ENCODE measurements at regions not wholly inside any gene's neighbourhood (a gene's known extent, or its start where the extent isn't known, plus 50 kb on each side); places are given as distances from the start of the nearest gene placed in this dataset.

- H3K9me3 Mint-ChIP-seq: no peaks in the 10 kb centered on the region
- H3K4me3 Mint-ChIP-seq: no peak overlapping the region
- ChIA-PET CTCF (ENCODE audit: partially characterized antibody) (no interaction called here), POLR2A (ENCODE audit: partially characterized antibody) (no interaction called here)
- peaks cover 0 to 6% of the 10 kb centered on the region in 2 donors for H3K27me3 Mint-ChIP-seq
- no peak overlapping the region for H3K4me3 ChIP-seq (ENCODE audit: low read length in 2 of 2)
- no peaks in the 10 kb centered on the region for H3K9me3 ChIP-seq (ENCODE audit: control insufficient read depth in 1 of 2, low read length in 2 of 2)
- H3K27ac Mint-ChIP-seq: no peak overlapping the region
- H3K36me3 Mint-ChIP-seq: no peaks in the 10 kb centered on the region
- H3K27ac ChIP-seq (ENCODE audit: low read depth, low read length): no peak overlapping the region
- H3K4me1 ChIP-seq (ENCODE audit: insufficient read depth, low read length): no peaks in the 10 kb centered on the region
- intact Hi-C loops (cut with micrococcal nuclease): no loop called here
- H3K36me3 ChIP-seq (ENCODE audit: insufficient read depth, low read length): no peaks in the 10 kb centered on the region
- DNase-seq: no peak
- no peaks in the 10 kb centered on the region for H3K27me3 ChIP-seq (ENCODE audit: insufficient read depth, low read length)
- H3K4me1 Mint-ChIP-seq: no peaks in the 10 kb centered on the region
Observed at GRCh38 chr20:17808782-17809181, 109.0 kb downstream of the BANF2 start.

- ChIA-PET CTCF (ENCODE audit: partially characterized antibody) (no interaction called here), POLR2A (ENCODE audit: partially characterized antibody) (no interaction called here)
- H3K27me3 Mint-ChIP-seq: peaks cover 0 to 6% of the 10 kb centered on the region in 2 donors
Observed at GRCh38 chr20:17808357-17808756, 108.6 kb downstream of the BANF2 start.

GRCh38 chr20:17807651-17808050, 107.9 kb downstream of the BANF2 start:
- no peaks in the 10 kb centered on the region for H3K9me3 Mint-ChIP-seq
- POLR2A ChIA-PET (ENCODE audit: partially characterized antibody): no interaction called here
- no peak overlapping the region for H3K27ac Mint-ChIP-seq
- intact Hi-C loops (cut with micrococcal nuclease): no loop called here
- no peak overlapping the region for H3K4me3 Mint-ChIP-seq
- Histone ChIP-seq H3K27ac (ENCODE audit: low read depth, low read length) (no peak overlapping the region), H3K4me1 (ENCODE audit: insufficient read depth, low read length) (no peaks in the 10 kb centered on the region), H3K9me3 (ENCODE audit: control insufficient read depth in 1 of 2, low read length in 2 of 2) (no peaks in the 10 kb centered on the region), H3K27me3 (ENCODE audit: insufficient read depth, low read length) (no peaks in the 10 kb centered on the region), H3K36me3 (ENCODE audit: insufficient read depth, low read length) (no peaks in the 10 kb centered on the region), H3K4me3 (ENCODE audit: low read length in 2 of 2) (no peak overlapping the region)
- H3K27me3 Mint-ChIP-seq: peaks cover 0 to 6% of the 10 kb centered on the region in 2 donors
- H3K4me1 Mint-ChIP-seq: no peaks in the 10 kb centered on the region
- CTCF ChIA-PET (ENCODE audit: partially characterized antibody): no interaction called here
- H3K36me3 Mint-ChIP-seq: no peaks in the 10 kb centered on the region
- no peak for DNase-seq

More at GRCh38 chr20:17808357-17808756, 108.6 kb downstream of the BANF2 start:
- no peak overlapping the region for H3K4me3 Mint-ChIP-seq
- no peaks in the 10 kb centered on the region for H3K4me1 Mint-ChIP-seq
- H3K36me3 ChIP-seq (ENCODE audit: insufficient read depth, low read length): no peaks in the 10 kb centered on the region
- H3K9me3 ChIP-seq (ENCODE audit: control insufficient read depth in 1 of 2, low read length in 2 of 2): no peaks in the 10 kb centered on the region
- H3K4me3 ChIP-seq (ENCODE audit: low read length in 2 of 2): no peak overlapping the region
- H3K27ac Mint-ChIP-seq: no peak overlapping the region
- no peaks in the 10 kb centered on the region for H3K9me3 Mint-ChIP-seq
- H3K36me3 Mint-ChIP-seq: no peaks in the 10 kb centered on the region
- intact Hi-C loops (cut with micrococcal nuclease): no loop called here
- H3K4me1 ChIP-seq (ENCODE audit: insufficient read depth, low read length): no peaks in the 10 kb centered on the region
- no peaks in the 10 kb centered on the region for H3K27me3 ChIP-seq (ENCODE audit: insufficient read depth, low read length)
- DNase-seq: no peak
- H3K27ac ChIP-seq (ENCODE audit: low read depth, low read length): no peak overlapping the region

GRCh38 chr20:17806739-17807441, 107.1 kb downstream of the BANF2 start:
- no peak for DNase-seq
- H3K4me3 Mint-ChIP-seq: no peak overlapping the region
- H3K4me1 Mint-ChIP-seq: no peaks in the 10 kb centered on the region
- no peaks in the 10 kb centered on the region for H3K36me3 Mint-ChIP-seq
- no peak overlapping the region for H3K4me3 ChIP-seq (ENCODE audit: low read length in 2 of 2)
- intact Hi-C loops (cut with micrococcal nuclease): no loop called here
- H3K27me3 Mint-ChIP-seq: peaks cover 0 to 6% of the 10 kb centered on the region in 2 donors
- no peak overlapping the region for H3K27ac ChIP-seq (ENCODE audit: low read depth, low read length)
- no peaks in the 10 kb centered on the region for H3K36me3 ChIP-seq (ENCODE audit: insufficient read depth, low read length)
- H3K9me3 ChIP-seq (ENCODE audit: control insufficient read depth in 1 of 2, low read length in 2 of 2): no peaks in the 10 kb centered on the region
- H3K4me1 ChIP-seq (ENCODE audit: insufficient read depth, low read length): no peaks in the 10 kb centered on the region
- CTCF ChIA-PET (ENCODE audit: partially characterized antibody): no interaction called here
- no peak overlapping the region for H3K27ac Mint-ChIP-seq
- POLR2A ChIA-PET (ENCODE audit: partially characterized antibody): no interaction called here
- no peaks in the 10 kb centered on the region for H3K27me3 ChIP-seq (ENCODE audit: insufficient read depth, low read length)
- no peaks in the 10 kb centered on the region for H3K9me3 Mint-ChIP-seq

- CTCF ChIA-PET (ENCODE audit: partially characterized antibody): no interaction called here
Observed at GRCh38 chr20:17806107-17806506, 106.3 kb downstream of the BANF2 start.

GRCh38 chr20:17803765-17804164, 104.0 kb downstream of the BANF2 start:
- Histone ChIP-seq H3K27me3 (ENCODE audit: insufficient read depth, low read length) (no peaks in the 10 kb centered on the region), H3K4me1 (ENCODE audit: insufficient read depth, low read length) (no peaks in the 10 kb centered on the region), H3K27ac (ENCODE audit: low read depth, low read length) (no peak overlapping the region), H3K36me3 (ENCODE audit: insufficient read depth, low read length) (no peaks in the 10 kb centered on the region), H3K4me3 (ENCODE audit: low read length in 2 of 2) (no peak overlapping the region), H3K9me3 (ENCODE audit: control insufficient read depth in 1 of 2, low read length in 2 of 2) (no peaks in the 10 kb centered on the region)
- Mint-ChIP-seq H3K9me3 (peaks cover 0 to 11% (median 8%) of the 10 kb centered on the region in 8 donors), H3K27ac (peak overlapping the region in 1 of 7 donors; percentile 80), H3K4me1 (no peaks in the 10 kb centered on the region), H3K27me3 (peaks cover 4 to 10% of the 10 kb centered on the region in 2 donors), H3K4me3 (no peak overlapping the region), H3K36me3 (no peaks in the 10 kb centered on the region)
- intact Hi-C loops (cut with micrococcal nuclease): no loop called here
- DNase-seq: no peak
- POLR2A ChIA-PET (ENCODE audit: partially characterized antibody): no interaction called here
- CTCF ChIA-PET (ENCODE audit: partially characterized antibody): no interaction called here

More at GRCh38 chr20:17806107-17806506, 106.3 kb downstream of the BANF2 start:
- H3K9me3 Mint-ChIP-seq: no peaks in the 10 kb centered on the region
- intact Hi-C loops (cut with micrococcal nuclease): no loop called here
- H3K36me3 ChIP-seq (ENCODE audit: insufficient read depth, low read length): no peaks in the 10 kb centered on the region
- no peak overlapping the region for H3K4me3 Mint-ChIP-seq
- no peaks in the 10 kb centered on the region for H3K4me1 Mint-ChIP-seq
- H3K4me1 ChIP-seq (ENCODE audit: insufficient read depth, low read length): no peaks in the 10 kb centered on the region
- DNase-seq: no peak
- H3K27ac Mint-ChIP-seq: no peak overlapping the region
- no peaks in the 10 kb centered on the region for H3K36me3 Mint-ChIP-seq
- H3K27me3 ChIP-seq (ENCODE audit: insufficient read depth, low read length): no peaks in the 10 kb centered on the region
- H3K27ac ChIP-seq (ENCODE audit: low read depth, low read length): no peak overlapping the region
- no peak overlapping the region for H3K4me3 ChIP-seq (ENCODE audit: low read length in 2 of 2)
- POLR2A ChIA-PET (ENCODE audit: partially characterized antibody): no interaction called here
- peaks cover 2 to 6% of the 10 kb centered on the region in 2 donors for H3K27me3 Mint-ChIP-seq
- no peaks in the 10 kb centered on the region for H3K9me3 ChIP-seq (ENCODE audit: control insufficient read depth in 1 of 2, low read length in 2 of 2)

- Histone ChIP-seq H3K27me3 (ENCODE audit: insufficient read depth, low read length) (no peaks in the 10 kb centered on the region), H3K27ac (ENCODE audit: low read depth, low read length) (no peak overlapping the region), H3K9me3 (ENCODE audit: control insufficient read depth in 1 of 2, low read length in 2 of 2) (no peaks in the 10 kb centered on the region), H3K4me1 (ENCODE audit: insufficient read depth, low read length) (no peaks in the 10 kb centered on the region), H3K36me3 (ENCODE audit: insufficient read depth, low read length) (no peaks in the 10 kb centered on the region), H3K4me3 (ENCODE audit: low read length in 2 of 2) (no peak overlapping the region)
- no peak for DNase-seq
- intact Hi-C loops (cut with micrococcal nuclease): no loop called here
- Mint-ChIP-seq H3K27me3 (peaks cover 4 to 11% of the 10 kb centered on the region in 2 donors), H3K4me1 (peaks cover 0 to 10% (median 2%) of the 10 kb centered on the region in 4 donors), H3K27ac (no peak overlapping the region), H3K36me3 (no peaks in the 10 kb centered on the region), H3K9me3 (peaks cover 0 to 17% (median 8%) of the 10 kb centered on the region in 8 donors), H3K4me3 (no peak overlapping the region)
- CTCF ChIA-PET (ENCODE audit: partially characterized antibody): no interaction called here
- POLR2A ChIA-PET (ENCODE audit: partially characterized antibody): no interaction called here
Observed at GRCh38 chr20:17799575-17800227, 99.9 kb downstream of the BANF2 start.

All from CD4-positive, alpha-beta memory T cell (primary cell).